AG10803 (cell line): ENCODE measurements at regions not wholly inside any gene's neighbourhood (a gene's known extent, or its start where the extent isn't known, plus 50 kb on each side); places are given as distances from the start of the nearest gene placed in this dataset.

Experiments used
- DNase-seq: peaks from one replicate; pipeline ENCODE4 v3.0.0; 2010; ENCODE audit warnings: low read depth
- H3K4me3 ChIP-seq: 2 replicates; pipeline ENCODE4 v1.5.1; 2011; ENCODE audit warnings: mild to moderate bottlenecking, low read length, control low read depth
- CTCF ChIP-seq: conservative IDR thresholded peaks from 2 replicates; pipeline ENCODE4 v1.5.1; 2011; ENCODE audit warnings: mild to moderate bottlenecking, low read length, control low read depth, inconsistent platforms

DNA sequence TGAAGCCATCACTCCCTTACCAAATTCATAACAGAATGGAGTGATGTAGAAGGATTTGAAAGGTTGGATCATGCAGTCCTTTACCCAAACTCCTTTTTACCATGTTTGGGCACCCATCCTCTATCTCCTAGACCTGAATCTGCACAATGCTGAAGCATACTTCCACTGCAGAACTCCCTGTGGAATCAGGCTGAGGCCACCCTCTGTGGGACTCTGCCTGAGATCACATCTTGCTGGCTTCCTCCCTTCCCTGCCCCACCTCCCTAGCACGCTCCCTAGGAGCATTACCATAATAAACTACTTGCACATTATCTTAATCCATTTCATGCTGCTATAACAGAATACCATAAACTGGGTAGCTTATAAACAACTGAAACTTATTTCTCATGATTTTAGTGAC lies 68.4 kb upstream of the VSTM2B start:
- DNase-seq, result no peak
- no peak for TF ChIP-seq CTCF
- H3K4me3 ChIP-seq, result no peak overlapping the region

GRCh38 chr19:29467824-29468401 lies 57.9 kb upstream of the VSTM2B start:
- no peak overlapping the region for H3K4me3 ChIP-seq
- DNase-seq, result peak; percentile 20
- TF ChIP-seq CTCF, result peak; percentile 52

DNA sequence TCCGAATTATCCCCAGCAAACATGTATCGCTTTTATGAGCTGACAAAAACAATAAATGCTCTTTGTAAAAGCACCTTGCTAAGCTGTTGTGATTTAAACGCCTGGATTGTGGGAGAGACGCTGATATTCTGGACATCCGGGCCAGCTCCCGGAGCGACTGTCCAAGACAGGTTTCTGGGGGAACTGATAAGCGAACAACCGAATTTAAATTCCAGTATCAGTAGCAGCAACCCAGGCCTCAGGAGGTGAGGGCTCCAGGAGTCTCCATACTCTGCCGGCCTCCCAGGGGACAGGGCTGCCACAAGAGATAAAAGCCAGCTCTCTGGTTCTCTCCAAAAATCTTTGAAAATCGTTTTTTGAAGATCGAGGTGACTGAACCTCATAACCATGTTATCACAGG lies 50.3 kb upstream of the VSTM2B start:
- DNase-seq, result no peak
- no peak overlapping the region for H3K4me3 ChIP-seq
- TF ChIP-seq CTCF, result no peak
